GM21737 (cell line): ENCODE measurements at regions not wholly inside any gene's neighbourhood (a gene's known extent, or its start where the extent isn't known, plus 50 kb on each side); places are given as distances from the start of the nearest gene placed in this dataset.
"Not testable (repeated sequence)": the region's sequence is repeated elsewhere in the genome, so short reads cannot be mapped to it uniquely, and the experiment has no call there.

Source experiments
- ATAC-seq: cut with Tn5 transposase; IDR thresholded peaks from one replicate; pipeline ENCODE4 v1.9.1; 2021; ENCODE audit warnings: mild to moderate bottlenecking, moderate library complexity; ENCODE audit not compliant: unreplicated experiment

GRCh38 chr2:35827086-35827485 lies 528.5 kb upstream of the CRIM1 start:
- no peak for ATAC-seq

DNA sequence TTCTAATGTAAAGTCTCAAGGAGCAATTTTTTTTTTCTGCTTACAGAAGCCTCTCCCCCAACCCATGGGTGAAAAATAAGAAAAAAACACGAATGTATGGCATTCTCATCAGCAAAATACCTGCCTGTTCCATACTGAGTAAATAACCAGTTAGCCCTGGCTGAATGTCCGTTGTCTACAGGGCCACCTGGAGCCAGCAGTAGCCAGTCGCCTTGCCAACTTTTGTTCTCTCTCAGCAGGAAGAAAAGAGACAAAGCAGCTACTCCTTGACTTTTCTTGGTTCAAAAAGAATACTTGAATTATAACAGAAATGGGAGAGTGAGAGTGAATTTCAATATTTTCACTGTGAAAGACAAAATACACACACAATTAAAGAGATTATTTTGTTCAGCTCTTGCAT lies 532.9 kb upstream of the CRIM1 start:
- no peak for ATAC-seq

- ATAC-seq: no peak
These were observed 533.9 kb upstream of the CRIM1 start for GRCh38 chr2:35821675-35822074.

DNA sequence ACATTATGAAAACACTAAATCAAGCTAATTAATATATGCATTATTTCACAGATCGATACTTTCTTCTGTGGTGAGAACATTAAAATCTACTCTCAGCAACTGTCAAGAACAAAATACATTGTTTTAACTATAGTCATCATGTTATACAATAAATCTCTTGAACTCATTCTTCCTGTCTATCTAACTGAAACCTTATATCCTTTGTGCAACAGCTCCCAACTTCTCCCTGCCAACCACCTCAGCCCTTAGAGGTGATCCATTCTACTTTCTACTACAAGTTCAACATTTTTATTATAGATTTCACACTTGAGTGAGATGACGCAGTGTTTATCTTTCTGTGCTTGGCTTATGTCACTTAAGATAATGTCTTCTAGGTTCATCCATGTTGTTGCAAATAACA lies 535.2 kb upstream of the CRIM1 start:
- no peak for ATAC-seq

DNA sequence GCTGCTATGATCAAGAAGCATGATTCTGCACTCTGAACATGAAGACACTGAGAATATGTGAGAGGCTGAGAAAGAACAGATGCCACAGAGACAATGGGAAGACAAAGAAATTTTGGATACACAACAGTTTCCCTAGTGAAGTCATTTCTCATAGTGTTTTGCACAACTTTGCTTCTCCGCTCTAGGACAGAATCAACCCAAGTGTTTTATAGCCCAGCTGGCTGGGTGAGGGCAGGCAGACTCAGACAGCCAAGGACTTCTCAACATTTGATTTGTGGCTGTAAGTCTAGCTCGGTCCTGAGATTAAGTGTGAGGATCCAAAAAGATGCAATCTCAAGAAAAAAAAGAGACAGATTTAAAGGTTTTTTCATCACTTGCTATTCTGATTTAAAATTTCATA lies 536.5 kb upstream of the CRIM1 start:
- ATAC-seq: no peak

GRCh38 chr2:35818359-35818758 lies 537.2 kb upstream of the CRIM1 start:
- ATAC-seq: not testable (repeated sequence)

DNA sequence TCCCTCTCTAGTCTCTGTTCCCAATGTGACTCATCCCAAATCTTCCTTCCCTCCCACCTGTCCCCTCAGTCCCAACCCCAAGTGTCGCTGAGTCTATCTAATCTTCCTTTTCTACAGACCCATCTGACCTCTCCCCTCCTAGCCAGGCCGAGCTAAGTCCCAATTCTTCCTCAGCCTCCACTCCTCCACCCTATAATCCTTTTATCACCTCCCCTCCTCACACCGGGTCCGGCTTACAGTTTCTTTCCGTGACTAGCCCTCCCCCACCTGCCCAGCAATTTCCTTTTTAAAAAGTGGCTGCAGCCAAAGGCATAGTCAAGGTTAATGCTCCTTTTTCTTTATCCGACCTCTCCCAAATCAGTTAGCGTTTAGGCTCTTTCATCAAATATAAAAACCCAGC lies 541.0 kb upstream of the CRIM1 start:
- ATAC-seq: not testable (repeated sequence)

DNA sequence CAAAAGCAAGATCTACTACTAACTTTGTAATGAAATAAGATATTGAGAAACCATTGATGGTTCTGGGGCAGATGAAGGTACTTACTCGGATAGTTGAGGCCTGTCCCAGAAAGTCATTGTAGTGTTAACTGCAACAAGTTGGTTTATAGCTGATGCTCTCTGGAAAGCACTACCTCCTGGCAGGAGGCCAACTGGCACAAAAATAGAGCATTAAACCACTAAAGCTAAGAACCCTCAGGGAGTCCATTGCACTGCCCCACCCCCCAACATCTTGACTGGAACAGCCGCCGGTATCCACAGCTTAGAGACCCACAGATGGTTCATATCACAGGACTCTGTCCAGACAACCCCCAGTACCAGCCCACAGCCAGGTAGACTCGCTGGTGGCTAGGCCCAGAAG lies 552.5 kb upstream of the CRIM1 start:
- ATAC-seq: no peak

DNA sequence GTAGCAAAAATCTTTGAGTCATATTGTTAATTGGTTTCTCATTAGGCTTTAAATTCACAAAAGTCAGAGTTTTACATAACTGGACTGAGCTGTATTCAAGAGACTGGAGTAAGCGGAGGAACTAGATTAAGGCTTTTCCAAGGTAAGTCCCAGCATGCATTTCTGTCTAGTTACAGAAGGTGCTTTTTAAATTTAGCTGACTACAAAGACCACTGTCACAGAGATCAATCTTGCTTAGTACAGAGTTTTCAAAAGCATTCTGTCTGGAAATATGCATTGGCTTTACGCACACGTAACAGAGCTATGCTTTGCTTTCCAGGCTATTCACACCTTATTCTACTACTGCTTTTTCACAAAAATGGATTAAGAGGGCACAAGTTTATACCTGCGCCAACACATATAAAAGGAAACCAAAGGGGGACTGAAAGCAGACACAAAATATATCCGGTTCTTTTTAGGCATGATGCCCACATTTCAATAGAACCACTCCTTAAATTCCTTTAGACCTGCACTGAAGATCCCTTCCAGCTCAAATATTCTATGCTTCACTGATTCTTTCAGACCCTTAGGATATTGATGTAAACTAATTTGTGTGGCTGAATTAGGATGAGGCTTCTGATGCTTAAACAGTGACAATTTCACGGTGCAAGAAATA lies 560.7 kb upstream of the CRIM1 start:
- ATAC-seq: no peak

- no peak for ATAC-seq
These were observed 565.3 kb upstream of the CRIM1 start for GRCh38 chr2:35790292-35790691.

GRCh38 chr2:35788543-35788942 lies 567.0 kb upstream of the CRIM1 start:
- ATAC-seq: no peak

- ATAC-seq: no peak
These were observed 568.1 kb upstream of the CRIM1 start for GRCh38 chr2:35787302-35788031.

- no peak for ATAC-seq
These were observed 570.0 kb upstream of the CRIM1 start for GRCh38 chr2:35785564-35785963.

DNA sequence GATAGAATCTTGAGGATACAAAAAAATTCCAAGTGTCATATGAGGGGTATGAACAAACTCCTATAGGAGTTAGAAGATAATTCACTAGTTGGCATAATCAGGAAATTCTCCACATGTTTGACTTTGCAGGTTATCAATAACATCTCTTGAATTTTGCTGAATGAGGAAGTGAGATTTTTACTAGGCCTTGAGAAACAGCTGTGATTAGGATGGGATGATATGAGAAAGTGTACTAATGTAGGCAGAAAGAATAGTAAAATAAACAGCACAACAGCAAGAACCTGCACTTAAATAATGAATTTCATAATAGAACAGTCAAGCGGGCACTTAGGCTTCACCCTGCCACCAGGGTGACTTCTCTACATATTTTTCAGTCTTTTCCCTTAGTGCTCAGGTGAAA lies 570.8 kb upstream of the CRIM1 start:
- ATAC-seq: no peak

DNA sequence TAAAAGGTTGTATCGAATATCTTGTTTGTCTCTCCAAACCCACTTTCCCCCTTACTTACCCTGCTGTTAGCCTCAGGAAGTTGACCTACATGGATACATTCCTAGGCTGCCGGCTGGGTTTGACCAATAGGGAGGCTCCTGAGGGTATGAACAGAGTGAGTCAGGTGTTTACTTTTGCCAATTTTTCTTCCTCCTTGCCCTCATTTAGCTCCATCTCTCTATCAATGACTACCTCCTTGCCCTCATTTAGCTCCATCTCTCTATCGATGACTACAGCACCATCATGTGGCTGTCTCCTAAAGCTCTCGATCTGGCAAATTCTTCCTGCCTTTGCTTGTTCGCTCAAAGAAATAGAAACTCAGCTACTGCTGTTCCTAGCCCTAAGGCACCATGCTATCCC lies 571.9 kb upstream of the CRIM1 start:
- ATAC-seq: no peak

DNA sequence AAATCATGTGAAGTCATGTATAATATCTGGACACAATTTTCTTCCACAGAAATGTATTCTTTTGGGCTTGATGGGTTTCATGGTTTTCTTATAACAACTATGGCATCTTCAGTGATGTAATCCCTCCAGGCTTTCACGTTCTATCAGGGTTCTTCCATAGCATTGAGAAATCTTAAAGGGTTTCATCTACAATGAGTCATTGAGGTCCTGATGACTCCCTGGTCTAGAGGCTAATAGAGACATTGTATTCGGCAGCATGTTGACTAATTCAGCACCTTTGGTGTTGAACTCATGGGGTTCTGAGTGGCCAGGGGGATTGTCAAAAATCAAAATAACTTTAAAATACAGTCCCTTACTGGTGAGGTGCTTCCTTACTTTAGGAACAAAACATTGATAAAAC lies 614.0 kb upstream of the CRIM1 start:
- no peak for ATAC-seq

DNA sequence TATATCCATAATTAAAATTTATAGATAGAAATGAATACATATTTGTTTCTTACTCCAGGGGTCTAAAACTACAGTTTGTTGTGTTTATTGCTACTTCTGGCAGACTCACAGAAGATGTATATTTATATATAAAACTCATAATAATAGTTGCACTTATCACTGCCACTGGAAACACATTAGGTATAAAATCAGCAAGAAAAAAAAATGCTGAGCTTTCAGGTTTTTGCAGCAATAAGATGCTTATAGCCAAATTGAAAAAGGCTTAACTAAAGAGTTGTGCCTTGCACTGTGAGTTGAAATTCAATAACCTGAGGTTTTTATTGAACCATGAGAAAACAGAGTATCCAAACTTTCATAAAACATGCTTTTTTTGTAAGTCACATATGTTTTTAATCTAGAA lies 623.9 kb upstream of the CRIM1 start:
- no peak for ATAC-seq

DNA sequence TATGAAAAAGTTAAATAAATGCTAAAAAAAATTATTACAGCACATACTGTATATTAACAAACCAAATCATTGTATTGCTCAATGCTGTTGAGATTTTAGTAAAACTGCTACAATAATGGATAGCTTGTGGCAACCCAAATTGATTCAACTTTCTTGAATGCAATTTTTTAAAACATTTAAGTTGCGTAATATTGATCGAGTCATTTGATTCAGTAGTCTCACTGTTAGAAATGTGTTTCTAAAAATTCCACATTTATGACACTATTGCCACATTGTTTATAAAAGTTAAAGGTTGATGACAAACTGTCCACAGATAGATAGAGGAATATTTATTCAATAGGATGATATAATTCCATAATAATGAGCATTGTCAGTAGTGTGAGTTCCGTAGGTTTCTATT lies 640.7 kb upstream of the CRIM1 start:
- no peak for ATAC-seq

DNA sequence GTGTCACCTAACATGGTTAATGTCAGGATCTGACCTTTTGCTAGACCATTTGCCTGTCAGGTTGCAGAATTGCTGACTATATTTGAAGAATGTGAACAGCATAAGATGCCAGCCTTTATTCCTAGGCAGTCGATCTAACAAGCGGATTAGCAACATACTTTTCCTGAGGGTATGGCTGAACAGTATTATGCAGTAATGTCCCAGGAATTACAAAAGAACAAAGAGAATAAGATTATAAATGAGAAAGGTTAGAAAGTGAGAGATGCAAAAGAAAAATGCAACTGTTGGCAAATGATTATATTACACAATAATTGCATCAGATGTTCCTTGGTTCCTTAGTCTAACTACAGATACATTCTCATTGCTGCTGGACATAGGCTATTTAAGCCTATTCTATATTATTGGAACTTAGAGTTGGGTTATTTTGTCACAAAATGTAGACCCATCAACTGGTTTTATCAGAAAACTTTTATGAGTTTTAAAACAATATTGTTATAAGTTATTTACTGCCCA lies 647.1 kb upstream of the CRIM1 start:
- no peak for ATAC-seq

GRCh38 chr2:35688309-35688708 lies 667.3 kb upstream of the CRIM1 start:
- ATAC-seq: no peak

GRCh38 chr2:35651688-35652323 lies 703.8 kb upstream of the CRIM1 start:
- no peak for ATAC-seq

DNA sequence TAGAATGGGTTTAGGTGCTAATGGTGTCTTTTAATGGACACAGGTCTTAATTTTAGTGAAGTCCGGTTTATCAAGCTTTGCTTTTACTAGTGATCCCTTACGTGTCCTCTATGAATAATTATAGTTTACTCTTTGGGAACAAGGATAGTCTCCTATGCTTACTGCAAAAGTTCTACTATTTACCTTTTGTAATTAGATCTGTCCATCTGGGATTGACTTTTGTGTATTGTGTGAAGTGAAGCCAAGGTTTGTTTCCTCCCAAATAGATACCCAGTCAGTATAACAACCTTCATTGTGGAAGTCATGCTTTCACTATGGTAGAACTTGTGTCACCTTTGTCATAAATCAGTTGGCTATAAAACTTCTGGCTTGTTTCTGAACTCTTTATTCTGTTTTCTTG lies 740.9 kb upstream of the CRIM1 start:
- no peak for ATAC-seq
